Tibial artery (tissue), 4 donors: ENCODE measurements at regions not wholly inside any gene's neighbourhood (a gene's known extent, or its start where the extent isn't known, plus 50 kb on each side); places are given as distances from the start of the nearest gene placed in this dataset.

ENCODE experiments used
- DNase-seq, 2 donors: peaks; one replicate each; pipeline ENCODE4 v3.0.0-alpha.2; 2019
- H3K27ac ChIP-seq, 2 donors: fragments of 200-600 bp; sonication (generic) in 1 of 2; 1 replicate in 1 of 2; 2 replicates in 1 of 2; pipeline ENCODE4 v1.5.1; 2018 to 2019; ENCODE audit warnings: mild to moderate bottlenecking in 1 of 2
- H3K27me3 ChIP-seq, 2 donors: fragments of 200-600 bp; sonication (generic) in 1 of 2; one replicate each; pipeline versions ENCODE4 v1.5.1 to v1.6.0; 2016 to 2019
- H3K36me3 ChIP-seq, 3 donors: fragments of 200-600 bp; sonication (generic) in 2 of 3; one replicate each; pipeline ENCODE4 v1.5.1; 2016 to 2019; ENCODE audit warnings: mild to moderate bottlenecking in 2 of 3
- H3K4me1 ChIP-seq, 4 donors: fragments of 200-600 bp; sonication (generic) in 2 of 4; 1 replicate in 3 of 4; 2 replicates in 1 of 4; pipeline ENCODE4 v1.5.1; 2016 to 2019
- H3K4me3 ChIP-seq, 2 donors: fragments of 200-600 bp; sonication (generic) in 1 of 2; 1 replicate in 1 of 2; 2 replicates in 1 of 2; pipeline ENCODE4 v1.5.1; 2018 to 2019; ENCODE audit warnings: mild to moderate bottlenecking in 2 of 2
- H3K9me3 ChIP-seq, 3 donors: fragments of 200-600 bp; sonication (generic) in 1 of 3; one replicate each; pipeline ENCODE4 v1.5.1; 2016 to 2019
- intact Hi-C: fragments of 100-400 bp; cut with DNase I; formaldehyde crosslinking; loops from one replicate; pipeline ENCODE4 v1.15.0; 2023; ENCODE audit warnings: low total_unique reads
- TF ChIP-seq, protein P1 (sequence below), 2 experiments: fragments of 200-600 bp in 1 of 2; fragments of 450-650 bp in 1 of 2; IDR thresholded peaks; one replicate each; pipeline ENCODE4 v1.5.1; 2017 to 2019; ENCODE audit warnings: antibody characterized with exemption in 2 of 2, mild to moderate bottlenecking in 1 of 2, moderate library complexity in 1 of 2

DNA sequence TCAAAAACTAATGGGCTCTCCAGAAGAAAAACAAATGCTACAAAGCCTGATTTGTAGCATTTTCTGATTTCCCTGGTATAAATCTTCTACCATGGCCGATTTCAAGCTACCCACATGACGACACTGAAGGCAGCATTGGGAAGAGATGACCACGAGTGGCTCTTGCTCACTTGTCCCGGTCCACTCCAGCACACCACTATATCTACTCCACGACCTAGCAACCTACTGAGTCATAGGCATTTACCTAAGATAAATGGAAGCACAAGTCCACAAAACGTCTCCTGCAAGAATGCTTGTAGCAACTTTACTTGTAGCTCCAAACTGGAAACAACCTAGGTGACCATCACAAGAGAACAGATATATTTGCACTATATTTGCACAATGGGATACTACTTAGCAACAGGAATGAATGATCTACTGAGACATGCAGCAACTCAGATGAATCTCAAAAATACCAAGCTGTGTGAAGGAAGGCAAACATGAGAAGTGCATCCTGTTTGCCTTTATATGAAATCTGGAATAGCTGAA lies 60.8 kb upstream of the HES1 start:
- TF ChIP-seq, protein P1, sequence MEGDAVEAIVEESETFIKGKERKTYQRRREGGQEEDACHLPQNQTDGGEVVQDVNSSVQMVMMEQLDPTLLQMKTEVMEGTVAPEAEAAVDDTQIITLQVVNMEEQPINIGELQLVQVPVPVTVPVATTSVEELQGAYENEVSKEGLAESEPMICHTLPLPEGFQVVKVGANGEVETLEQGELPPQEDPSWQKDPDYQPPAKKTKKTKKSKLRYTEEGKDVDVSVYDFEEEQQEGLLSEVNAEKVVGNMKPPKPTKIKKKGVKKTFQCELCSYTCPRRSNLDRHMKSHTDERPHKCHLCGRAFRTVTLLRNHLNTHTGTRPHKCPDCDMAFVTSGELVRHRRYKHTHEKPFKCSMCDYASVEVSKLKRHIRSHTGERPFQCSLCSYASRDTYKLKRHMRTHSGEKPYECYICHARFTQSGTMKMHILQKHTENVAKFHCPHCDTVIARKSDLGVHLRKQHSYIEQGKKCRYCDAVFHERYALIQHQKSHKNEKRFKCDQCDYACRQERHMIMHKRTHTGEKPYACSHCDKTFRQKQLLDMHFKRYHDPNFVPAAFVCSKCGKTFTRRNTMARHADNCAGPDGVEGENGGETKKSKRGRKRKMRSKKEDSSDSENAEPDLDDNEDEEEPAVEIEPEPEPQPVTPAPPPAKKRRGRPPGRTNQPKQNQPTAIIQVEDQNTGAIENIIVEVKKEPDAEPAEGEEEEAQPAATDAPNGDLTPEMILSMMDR (IDR thresholded peaks at IDR 0.05): no peak
- Histone ChIP-seq H3K27me3 (peaks cover 0 to 4% of the 10 kb centered on the region in 2 donors), H3K4me3 (no peak overlapping the region), H3K9me3 (no peaks in the 10 kb centered on the region), H3K27ac (no peak overlapping the region), H3K4me1 (peaks cover 0 to 18% (median 12%) of the 10 kb centered on the region in 4 donors), H3K36me3 (no peaks in the 10 kb centered on the region)
- intact Hi-C loops: no loop called here
- no peak for DNase-seq

- Histone ChIP-seq H3K4me3 (no peak overlapping the region), H3K4me1 (peaks cover 0 to 11% (median 9%) of the 10 kb centered on the region in 4 donors), H3K27me3 (peaks cover 0 to 6% of the 10 kb centered on the region in 2 donors), H3K27ac (no peak overlapping the region), H3K36me3 (no peaks in the 10 kb centered on the region), H3K9me3 (no peaks in the 10 kb centered on the region)
- intact Hi-C loops: no loop called here
- TF ChIP-seq, protein P1 (IDR thresholded peaks at IDR 0.05): no peak
- DNase-seq: no peak
These were observed 60.0 kb upstream of the HES1 start for GRCh38 chr3:194075802-194076460.

DNA sequence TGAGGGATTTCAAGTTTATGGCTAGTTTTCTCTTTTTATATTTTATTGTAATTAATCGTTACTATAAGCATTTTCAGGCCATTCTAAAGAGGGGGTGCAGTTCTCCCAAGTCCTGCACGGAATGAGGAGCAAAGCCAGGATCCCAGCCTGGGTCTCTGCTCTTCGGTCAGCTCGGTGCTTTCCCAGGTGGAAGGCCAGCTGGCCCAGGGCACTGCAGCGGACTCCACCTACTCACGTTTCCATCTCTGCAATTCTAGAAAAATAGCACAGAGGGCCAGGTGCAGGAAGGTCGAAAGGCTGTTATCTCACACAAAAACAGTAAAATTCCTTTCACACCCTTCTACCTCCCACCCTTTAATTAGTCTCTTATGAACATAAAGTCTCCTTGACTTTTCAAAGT lies 59.5 kb upstream of the HES1 start:
- TF ChIP-seq, protein P1 (IDR thresholded peaks at IDR 0.05): no peak
- H3K36me3 ChIP-seq: no peaks in the 10 kb centered on the region
- no peak overlapping the region for H3K4me3 ChIP-seq
- H3K27ac ChIP-seq: no peak overlapping the region
- H3K4me1 ChIP-seq: peaks cover 0 to 8% (median 6%) of the 10 kb centered on the region in 4 donors
- no peak for DNase-seq
- peaks cover 0 to 6% of the 10 kb centered on the region in 2 donors for H3K27me3 ChIP-seq
- H3K9me3 ChIP-seq: no peaks in the 10 kb centered on the region
- intact Hi-C loops: no loop called here

DNA sequence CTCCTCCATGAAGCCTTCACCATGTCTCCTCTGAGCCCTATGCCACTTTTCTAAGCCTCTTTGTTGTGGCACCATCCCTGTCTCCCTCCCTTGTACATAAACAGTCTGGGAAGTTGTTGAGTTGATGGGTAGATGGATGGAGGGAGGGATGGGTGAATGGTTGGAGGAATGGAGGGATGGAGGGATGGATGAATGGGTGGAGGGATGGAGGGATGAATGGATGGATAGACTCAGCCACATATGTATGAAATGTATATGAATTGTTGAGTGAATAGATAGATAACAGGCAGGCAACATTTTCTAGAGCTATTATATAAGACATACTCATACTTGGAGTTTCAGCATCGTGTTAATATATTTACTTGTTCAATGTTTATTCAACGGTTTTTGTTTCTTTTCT lies 58.3 kb upstream of the HES1 start:
- intact Hi-C loops: no loop called here
- no peak for DNase-seq
- Histone ChIP-seq H3K4me3 (no peak overlapping the region), H3K27ac (no peak overlapping the region), H3K36me3 (no peaks in the 10 kb centered on the region), H3K4me1 (no peaks in the 10 kb centered on the region), H3K27me3 (peaks cover 0 to 6% of the 10 kb centered on the region in 2 donors), H3K9me3 (no peaks in the 10 kb centered on the region)
- TF ChIP-seq, protein P1 (IDR thresholded peaks at IDR 0.05): no peak

DNA sequence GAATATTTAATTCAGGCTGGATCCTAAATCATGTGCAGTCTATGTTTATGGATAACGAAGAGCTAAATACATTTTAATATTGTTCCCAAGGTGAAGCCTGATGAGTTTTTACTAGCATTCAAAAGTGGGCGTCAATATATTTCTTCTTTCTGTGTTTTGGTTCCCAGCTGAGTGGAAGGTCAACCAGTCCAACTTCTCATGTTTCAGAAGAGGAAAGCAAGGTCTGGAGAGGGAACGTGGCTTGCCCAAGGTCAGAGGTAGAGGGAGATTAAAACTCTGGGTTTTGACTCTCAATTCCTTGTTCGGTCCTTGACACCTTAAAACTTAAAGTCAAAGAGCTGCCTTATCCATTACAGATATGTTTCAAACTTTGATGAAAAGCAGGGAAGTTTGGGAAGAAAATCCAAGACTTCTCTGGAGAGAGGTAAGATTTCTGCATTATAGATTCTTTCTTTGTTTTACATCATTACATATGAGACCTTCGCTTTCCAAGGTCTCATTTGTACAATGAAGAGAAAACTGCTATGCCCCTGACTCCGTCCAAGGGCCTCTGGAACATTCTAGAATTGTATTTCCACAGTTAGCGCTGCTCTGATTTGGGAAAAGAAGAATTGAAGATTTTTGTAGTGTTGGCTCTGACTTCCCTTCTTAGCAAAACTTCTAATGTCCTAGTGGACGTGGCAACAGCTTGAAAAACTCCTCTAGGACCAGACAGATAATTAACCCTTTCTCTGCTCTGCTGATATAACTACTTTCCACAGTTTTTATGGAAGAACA lies 57.7 kb upstream of the HES1 start:
- intact Hi-C loops: no loop called here

More for the DNA sequence above, 57.7 kb upstream of the HES1 start:
- H3K9me3 ChIP-seq: no peaks in the 10 kb centered on the region
- peaks cover 0 to 1% (median 0%) of the 10 kb centered on the region in 4 donors for H3K4me1 ChIP-seq
- H3K27me3 ChIP-seq: peaks cover 0 to 6% of the 10 kb centered on the region in 2 donors
- no peak overlapping the region for H3K27ac ChIP-seq
- no peak overlapping the region for H3K4me3 ChIP-seq
- TF ChIP-seq, protein P1 (IDR thresholded peaks at IDR 0.05): no peak
- H3K36me3 ChIP-seq: no peaks in the 10 kb centered on the region
- no peak for DNase-seq
